NCI-H1105 (cell line): ENCODE measurements at regions not wholly inside any gene's neighbourhood (a gene's known extent, or its start where the extent isn't known, plus 50 kb on each side); places are given as distances from the start of the nearest gene placed in this dataset.

Experiments
- DNase-seq: peaks from one replicate; lab custom pipeline; 2025; lab: John Stamatoyannopoulos, UW

DNA sequence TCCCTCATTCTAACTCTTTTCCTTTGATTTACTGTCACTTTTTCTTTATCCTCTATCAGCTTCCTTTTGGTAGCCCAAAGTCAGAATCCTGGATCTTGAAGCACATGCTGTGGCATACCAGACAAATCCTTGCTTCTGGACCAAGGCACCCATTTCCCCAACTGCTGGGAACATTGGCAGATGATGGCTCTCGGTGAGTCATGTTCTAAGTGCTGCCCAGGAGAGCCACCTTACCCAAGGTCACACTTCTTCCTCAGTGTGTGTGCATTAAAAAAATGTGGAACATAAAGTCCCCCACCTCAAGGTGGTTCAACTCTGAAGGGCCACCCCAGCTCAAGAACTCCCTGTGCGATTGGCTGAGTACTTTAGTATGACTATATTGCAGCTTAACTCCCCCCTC, 141.4 kb upstream of the PUM3 start:
- no peak for DNase-seq

DNA sequence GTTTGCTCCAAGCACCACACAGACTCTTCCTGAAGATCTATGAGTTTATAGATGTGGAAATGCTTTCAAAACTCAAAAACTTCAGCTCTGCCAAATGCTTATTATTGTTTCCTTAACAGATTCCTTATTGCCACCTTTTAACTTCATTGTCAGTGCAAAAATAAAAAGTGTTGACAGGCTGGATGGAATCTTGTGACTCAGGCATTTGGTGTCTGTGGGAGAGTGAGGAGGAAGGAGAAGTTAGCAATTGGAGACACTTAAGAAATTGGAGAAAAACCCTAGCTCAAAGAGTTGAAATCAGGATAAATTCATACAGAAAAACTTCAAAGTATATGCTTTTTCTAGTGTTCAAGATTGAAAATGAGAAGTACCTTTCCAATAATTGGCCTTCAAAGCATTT, 140.6 kb upstream of the PUM3 start:
- DNase-seq = no peak

DNA sequence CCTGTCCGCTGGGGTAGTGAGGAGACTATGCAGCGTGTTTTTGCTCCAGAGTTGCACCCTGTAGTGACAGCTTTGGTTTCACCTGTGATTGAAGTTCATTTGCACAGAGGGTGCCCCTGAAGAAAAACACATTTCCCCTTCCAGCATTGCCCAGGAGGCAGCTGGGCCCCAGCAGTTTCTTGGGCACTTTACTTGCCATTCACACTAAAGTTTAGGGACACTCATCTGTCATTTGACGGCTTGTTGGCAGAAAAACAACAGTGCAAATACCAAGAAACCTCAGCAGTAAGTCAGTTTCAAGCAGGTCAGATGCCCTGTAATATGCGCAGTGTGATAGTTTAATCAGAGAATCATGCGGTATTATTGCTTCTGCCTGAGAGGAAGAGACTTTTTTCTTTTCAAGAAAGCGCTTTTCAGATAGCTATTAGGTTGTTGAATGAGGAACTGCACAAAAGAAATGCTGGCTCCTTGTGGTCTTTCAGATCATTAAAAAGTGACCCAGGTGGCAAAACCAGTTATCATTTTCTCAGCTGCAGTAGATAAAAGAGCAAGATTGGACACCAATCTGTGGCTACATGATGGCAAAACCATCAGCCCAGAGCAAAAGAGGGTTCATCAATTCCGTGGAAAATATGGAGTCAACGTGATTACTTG, 136.2 kb upstream of the PUM3 start:
- DNase-seq = no peak

DNA sequence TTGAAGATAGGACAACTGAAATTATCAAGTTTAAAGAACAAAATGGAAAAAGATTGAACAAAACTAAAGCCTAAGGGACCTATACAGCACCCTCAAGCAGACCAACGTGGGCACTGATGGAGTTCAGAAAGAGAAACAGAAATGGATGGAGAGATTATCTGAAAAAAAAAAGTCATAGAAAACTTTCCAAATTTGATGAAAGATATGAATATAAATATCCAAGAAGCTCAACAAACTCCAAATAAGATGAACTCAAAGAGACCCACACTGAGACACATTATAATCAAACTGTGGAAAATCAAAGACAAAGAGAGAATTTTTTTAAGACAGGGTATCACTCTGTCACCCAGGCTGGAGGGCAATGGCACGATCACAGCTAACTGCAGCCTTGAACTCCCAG, 128.6 kb upstream of the PUM3 start:
- DNase-seq = no peak

DNA sequence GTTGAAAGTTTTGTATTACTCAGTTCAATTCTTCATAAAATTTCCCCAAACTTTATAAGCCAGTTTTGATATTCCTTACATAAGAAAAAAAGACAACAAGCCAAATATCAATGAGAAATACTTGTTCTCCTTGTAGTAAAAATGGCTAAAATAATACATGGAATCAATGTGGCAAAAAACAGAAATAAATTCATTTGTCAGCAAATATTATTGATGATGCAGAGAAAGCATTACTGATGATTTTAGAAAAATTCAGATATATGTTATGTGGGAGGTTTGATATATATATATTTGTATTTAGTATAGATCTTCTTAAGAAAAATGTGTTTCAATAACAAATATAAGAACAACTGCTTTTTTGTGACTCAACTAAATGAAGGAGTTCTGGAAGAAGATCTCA, 127.0 kb upstream of the PUM3 start:
- no peak for DNase-seq

DNA sequence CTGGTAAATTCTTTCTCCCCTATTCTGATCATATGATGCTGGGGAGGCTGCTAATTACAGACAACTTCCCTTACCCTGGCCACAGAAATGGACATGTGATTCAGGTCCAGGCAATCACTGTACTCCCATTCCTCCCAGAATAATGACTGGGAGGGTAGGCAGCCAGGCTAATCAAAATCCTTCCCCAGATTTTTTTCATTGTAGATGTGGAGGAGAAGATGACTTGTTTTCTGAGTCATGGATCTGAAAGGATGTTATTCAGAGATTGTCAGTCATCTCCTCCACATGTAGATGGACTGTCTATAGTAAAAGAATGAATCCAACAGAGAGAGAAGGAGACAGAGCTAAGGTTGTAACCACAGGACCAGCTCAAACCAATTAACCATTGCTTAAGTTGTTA, 123.9 kb upstream of the PUM3 start:
- no peak for DNase-seq

DNA sequence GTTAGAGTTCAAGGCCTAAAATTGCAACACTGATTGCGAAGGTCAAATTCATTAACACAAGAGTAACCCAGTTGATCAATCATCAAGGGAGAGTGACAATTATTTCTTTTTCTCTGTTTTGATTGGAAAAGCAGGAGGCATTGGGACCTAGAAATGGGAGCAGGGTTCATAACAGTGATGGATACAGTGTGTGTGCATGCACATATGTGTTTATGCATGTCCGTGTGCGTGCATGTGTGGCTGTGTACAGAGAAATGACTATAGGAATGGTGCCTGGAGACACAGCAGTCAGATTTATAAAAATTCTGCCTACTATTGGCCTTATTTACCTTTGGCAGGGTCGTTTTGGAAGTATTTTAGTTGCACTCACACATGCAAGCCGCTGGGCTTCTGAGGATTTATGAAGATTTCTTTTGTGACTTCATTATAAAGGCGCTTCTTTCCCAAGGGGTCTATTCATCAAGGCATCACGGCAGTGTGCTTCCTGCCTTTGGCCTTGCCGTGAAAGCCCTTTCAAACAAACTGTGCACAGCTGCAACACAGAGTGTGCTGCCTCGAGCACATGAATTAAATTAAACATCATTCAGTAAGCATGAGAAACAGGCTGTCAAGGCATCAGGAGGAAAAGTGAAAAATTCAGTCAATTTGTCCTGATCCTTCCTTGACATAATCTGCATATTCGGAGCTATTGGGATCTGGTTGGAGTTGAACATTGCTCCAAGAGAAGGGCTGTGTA, 122.8 kb upstream of the PUM3 start:
- DNase-seq = no peak

DNA sequence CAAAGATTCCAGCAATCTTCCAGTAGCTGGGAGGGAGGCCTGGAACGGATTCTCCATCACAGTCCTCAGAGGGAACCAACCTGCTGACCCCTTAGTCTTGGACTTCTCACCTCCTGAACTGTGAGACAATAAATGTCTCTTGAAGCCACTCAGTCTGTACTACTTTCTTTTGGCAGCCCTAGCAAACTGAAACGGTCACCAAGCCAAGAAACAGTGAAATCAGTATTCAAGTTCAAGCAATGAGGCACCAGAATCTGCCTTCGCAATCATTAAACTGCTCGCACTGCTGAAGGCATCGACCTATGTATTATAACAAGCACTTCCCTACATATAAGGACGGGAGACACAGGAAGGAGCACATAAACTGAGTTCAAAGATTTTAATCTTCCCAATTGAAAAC, 120.6 kb upstream of the PUM3 start:
- no peak for DNase-seq

DNA sequence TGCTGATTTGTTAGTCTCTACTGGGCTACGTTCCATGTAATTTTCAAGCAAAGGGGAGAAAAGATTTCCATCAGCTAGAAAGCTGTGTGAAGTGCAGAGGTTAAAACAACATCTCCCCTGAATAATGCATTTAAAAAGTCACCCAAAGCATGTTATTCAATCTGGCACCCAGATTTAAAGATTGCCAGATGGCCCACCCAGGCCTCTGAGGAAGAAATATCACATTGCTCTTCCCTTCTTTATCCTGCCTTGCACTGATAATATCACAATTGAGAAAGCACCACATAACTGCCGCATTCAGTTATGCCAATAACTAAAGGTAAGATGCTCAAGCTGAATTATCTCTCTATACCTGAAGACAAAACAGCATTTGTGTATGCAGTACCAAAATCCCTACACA, 119.4 kb upstream of the PUM3 start:
- DNase-seq = no peak

DNA sequence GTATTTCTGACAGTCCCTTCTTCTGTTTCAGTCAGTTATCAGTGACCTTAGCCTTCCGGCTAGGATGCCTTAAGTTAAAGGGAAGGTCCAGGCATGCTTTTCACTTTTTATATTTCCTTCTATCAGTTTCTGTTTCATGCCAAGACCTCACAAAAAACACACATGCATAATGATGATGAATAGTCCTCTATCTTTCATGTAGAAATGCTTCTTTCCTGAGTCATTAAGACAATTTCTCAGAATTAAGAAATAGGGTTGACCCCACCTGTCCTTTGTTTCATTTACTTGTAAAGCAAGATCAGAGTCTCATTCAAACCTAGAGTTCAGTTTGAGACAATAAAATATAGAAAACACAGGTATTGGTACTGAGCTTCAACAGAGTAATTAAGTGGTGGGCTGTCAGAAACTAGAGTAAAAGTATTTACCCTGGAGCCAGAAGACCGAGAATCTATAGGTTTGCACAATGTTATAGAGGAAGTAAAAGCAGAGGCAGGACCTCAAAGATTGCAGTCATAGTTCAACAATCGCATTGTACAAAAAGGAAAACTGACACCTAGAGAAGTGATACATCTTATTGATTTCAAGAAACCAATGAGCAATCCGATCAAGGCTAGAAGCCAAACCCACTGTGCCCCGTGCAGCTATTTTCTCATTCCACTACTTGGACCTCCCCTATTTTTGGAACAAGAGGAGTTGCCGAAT, 118.7 kb upstream of the PUM3 start:
- no peak for DNase-seq

DNA sequence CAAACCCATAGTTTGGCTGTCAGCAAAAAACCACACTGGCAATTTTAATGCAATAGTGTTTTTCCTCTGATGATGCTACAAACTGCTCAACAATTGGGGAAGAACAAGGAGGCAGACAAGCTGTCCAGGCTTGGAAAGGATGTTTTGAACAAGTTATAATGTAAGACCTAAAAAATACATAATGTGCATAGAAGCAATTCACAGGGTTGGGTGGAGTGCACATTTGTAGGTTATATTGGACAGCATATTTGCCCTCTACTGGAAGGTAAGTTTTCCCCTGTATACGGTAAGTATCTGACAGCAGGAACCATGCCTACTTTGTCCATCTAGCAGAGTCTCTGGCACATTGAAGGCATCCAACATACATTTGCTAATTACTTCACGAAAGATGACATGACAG, 114.3 kb upstream of the PUM3 start:
- DNase-seq = no peak

DNA sequence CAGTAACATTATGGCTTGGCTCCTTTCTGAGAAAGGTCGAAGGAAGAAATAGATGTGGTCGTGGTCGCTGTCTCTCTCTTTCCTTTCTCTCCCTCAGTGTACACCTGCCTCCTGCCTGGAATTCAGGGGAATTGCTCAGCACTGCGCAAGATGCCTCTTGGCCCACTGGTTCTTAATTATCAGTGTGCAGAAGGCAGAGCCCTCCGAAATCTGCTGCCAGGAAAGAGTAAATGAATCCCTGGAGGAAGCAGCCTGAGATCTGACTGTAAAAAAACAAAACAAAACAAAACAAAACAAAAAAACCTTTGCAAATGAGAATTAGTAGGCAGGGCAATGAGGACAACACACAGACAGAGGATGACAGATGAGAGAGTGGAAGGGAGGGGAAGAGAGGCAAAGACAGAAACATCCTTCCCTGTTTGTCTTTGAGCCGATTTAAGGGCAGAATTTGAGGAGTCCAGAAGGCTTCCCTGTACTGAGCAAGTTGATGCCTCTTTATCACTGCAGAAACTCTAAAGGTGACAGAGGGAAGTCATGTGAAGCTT, 113.8 kb upstream of the PUM3 start:
- no peak for DNase-seq

DNA sequence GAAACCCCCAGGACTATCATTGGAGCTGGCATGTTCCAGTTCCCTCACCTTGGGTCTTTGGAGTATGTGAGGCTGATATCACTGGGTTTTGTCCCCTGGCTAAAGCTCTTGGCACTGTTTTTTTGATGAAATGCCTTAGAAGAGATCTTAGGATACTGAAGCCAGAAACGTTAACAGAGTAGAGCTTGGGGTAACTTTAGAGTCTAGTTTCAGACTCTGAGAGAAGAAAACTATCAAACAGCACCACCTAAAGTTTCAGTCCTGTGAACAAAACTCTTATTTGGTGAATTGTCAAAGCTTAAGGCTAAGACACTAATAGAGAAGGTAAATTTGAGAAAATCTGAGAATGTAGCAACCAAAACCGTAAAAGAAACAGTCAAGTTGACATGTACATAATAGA, 111.7 kb upstream of the PUM3 start:
- DNase-seq = no peak

DNA sequence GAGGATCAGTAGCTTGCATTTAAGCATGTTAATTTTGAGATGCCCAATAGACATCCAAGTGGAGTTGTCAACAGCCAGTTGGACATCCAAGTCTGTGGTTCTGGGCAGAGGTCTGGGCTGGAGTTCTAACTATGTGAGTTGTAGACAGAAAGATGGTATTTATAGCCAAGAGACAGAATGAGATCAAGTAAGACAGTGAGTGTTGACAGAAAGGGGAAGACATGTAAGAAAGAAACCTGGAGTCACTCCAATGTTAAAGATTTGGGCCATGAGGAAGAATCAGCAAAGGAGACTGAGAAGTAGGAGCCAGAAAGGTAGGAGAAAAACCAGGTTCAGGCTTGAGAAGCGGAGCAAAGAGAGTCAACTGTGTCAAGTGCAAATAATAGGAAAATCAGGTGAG, 95.5 kb upstream of the PUM3 start:
- no peak for DNase-seq

DNA sequence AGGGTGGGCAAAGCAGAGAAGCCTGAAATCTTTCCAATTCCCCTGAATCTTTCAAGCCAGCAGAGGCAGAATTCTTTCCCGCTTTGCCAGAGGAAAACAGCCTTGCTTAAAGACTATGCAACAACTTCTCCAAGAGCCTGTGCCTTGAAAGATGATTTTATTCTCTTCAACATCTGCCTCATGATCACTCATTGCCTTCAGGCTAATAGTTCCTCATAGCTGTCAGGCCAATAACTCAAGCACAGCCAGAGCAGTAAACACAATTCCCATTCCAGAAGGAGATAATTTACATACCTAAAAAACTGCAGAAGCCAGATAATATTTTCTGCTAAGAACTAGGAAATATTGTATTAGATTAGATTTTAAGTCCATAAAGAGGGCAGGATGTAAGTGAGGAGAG, 92.3 kb upstream of the PUM3 start:
- no peak for DNase-seq

DNA sequence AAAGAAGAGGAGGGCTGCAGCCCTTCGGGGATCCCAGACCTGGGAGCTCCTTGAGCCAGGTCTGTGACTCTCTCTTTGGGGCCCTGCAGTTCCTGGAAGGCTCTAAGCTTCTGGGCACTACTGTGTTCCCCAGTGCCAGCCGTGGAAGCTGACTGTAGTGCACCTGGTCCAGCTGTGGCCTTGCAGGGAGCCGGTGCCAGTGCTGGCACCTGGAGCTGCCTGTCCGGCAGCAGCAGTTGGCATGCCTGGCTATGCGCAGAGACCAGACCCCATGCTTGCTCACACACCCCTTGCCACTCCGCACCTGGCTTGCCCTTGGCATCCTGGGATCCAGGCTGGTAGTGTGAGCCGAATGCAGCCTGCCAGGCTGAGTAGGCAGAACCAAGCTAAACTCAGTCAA, 91.0 kb upstream of the PUM3 start:
- DNase-seq = no peak

DNA sequence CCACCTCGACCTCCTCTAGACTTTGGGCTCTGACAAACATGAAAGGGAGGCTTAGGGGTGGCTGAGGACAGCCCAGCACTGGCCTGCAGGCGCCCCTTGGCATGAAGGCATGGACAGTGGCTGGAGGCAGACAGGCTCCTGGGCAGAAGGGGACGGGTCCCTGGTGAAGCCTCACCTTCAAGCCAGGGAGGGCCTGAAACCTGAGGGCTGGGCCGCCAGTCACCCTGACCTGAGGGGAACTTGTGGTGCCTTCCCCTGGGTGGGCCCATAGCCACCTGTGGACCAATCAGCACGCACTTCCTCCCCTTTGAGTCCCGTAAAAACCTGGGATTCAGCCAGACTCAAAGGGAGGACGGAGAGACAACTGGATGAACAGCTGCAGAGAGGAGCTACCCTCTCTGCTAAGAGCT, 90.4 kb upstream of the PUM3 start:
- DNase-seq = no peak

DNA sequence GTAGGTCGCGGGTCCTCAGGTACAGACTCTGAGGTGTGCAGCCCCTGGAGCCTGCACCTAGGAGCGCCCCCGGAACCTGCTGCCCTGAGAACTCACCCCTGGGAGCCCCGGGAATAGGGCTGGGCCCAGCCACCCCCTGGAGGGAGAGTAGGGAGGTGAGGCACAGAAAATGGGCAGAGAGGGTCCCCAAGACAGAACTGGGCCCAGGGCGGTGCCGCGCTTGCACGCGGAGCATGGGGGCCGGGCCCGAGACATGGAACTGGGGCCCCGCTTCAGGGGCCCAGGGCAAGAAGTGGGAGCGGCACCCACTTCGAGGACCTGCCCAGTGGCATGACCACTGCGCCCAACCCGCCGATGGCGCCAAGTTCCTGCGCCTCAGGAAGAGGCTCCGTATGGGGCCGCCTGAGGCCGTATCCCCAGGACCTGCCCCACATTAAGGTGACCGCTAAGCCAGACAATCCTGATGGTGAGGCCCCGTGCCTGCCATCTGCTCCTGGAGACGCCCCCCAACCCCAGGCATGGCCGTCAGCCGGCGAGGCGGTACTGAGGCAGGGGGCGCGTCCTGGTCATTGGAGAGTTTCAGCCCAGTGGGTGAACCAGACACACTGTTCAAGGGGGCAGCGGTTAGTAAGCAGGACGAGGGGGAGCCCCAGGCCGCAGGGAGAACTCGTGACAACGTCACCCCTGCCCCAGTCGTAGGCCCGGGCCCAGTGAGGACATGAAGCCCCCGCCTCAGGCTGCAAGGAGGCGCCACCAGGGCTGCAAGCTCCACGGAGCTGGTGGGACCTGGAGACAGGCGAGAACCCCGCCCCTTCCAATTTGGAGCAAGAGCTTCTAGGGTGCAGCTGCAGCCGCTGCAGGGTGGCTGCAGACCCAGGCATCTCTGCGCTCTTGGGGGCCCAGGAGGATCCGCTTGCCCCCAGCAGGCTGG, 89.5 kb upstream of the PUM3 start:
- DNase-seq = no peak

DNA sequence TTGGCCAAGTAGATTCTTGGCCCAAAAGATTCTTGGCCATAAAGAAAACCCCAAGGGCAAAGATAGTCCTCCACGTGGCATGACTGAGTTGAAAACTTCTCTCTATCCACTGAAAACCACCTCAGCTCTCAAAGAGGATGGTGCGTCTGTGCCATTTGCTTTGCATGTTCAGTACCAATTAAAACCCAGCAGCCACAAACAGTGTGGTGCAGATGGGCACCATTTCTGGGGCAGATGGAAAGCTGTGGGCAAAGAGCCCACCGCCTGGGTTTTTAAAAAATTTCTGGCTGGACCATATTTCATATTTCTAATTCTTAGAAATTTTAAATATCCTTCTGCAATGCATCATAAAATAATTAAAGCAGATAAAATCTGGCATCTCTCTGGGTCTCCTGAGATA, 84.5 kb upstream of the PUM3 start:
- DNase-seq = no peak

DNA sequence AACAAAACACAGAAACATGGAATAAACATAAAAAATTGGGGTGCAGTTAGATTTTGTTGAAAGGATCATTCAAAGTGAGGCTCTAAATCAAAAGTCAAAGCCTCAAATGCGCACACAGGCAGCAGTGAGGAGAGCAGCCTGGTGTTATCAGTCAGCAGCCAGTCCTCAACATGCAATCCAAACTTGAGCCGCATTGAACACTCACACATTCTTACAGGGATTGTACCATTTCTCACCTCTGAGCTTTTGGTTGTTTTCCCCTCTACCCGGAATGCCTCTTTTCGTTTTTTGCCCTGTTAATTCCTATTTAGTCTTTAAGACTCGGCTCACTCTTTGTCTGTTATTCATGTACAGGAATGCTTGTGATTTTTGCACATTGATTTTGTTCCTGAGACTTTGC, 81.1 kb upstream of the PUM3 start:
- no peak for DNase-seq

DNA sequence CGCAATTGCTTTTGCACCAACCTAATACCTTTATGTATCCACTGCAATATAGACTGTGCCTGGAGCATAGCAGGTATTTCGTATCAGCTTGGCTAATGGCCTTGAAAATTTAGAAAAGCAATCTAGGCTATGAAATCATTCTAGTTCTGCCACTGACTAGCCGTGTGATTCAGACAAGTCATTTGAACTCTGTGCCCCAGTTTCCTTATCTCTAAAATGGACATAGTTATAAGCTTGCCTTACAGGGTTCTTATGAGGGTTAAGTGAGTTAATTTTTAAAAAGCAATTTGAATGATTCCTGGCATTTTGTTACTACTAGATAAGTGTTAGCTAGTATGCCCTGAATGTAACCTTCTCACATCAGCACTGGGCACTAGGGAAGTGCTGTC, 80.5 kb upstream of the PUM3 start:
- no peak for DNase-seq

DNA sequence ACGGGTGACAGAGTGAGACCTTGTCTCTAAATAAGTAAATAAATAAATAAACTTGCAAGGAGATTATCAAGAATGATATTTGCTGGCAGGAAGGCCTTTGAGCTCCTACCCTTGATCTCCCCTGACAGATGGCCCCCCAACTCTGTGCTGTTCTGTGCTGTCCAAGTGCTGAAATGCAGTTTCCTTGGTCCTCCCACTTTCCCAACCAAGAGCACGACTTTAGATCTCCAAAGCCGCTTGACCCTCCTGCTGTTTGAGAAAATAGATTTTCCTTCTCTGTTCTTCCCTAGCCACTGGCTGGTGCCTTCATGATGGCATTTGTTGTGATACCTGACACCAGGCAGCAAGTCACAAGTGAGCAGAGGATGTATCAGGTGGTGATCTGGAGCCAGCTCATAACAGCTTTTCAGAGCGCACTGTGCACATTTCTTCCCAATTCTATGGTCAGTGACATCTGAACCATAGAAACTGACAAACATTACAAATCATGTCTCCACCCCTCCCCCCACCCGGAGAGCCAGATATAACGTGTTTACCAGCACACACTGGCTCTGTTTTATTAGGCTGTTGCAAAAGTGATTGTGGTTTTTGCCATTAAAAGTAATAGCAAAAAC, 80.0 kb upstream of the PUM3 start:
- DNase-seq = no peak
